H9 (cell line): ENCODE measurements at regions not wholly inside any gene's neighbourhood (a gene's known extent, or its start where the extent isn't known, plus 50 kb on each side); places are given as distances from the start of the nearest gene placed in this dataset.

ENCODE experiments used
- DNase-seq: peaks from one replicate; pipeline ENCODE4 v3.0.0-alpha.2; 2017
- H2AFZ ChIP-seq: one replicate; pipeline ENCODE4 v1.6.1; 2013; ENCODE audit warnings: mild to moderate bottlenecking, low read length, control low read depth, moderate library complexity
- H2AK5ac ChIP-seq: 2 replicates; pipeline ENCODE4 v1.6.1; 2013; ENCODE audit warnings: low read length, control low read depth, mixed read lengths; ENCODE audit not compliant: insufficient read length
- H2BK120ac ChIP-seq: one replicate; pipeline ENCODE4 v1.6.1; 2013; ENCODE audit warnings: low read depth, mild to moderate bottlenecking, low read length, control low read depth, inconsistent platforms; ENCODE audit not compliant: poor library complexity, severe bottlenecking
- H2BK12ac ChIP-seq: 2 replicates; pipeline ENCODE4 v1.6.1; 2013; ENCODE audit warnings: low read length, control low read depth, mixed read lengths, low read depth; ENCODE audit not compliant: insufficient read length
- H2BK15ac ChIP-seq: 2 replicates; pipeline ENCODE4 v1.6.1; 2013; ENCODE audit warnings: low read depth, low read length, control low read depth
- H2BK20ac ChIP-seq: one replicate; pipeline ENCODE4 v1.6.1; 2013; ENCODE audit warnings: low read depth, mild to moderate bottlenecking, low read length, control low read depth, inconsistent platforms; ENCODE audit not compliant: poor library complexity, severe bottlenecking
- H2BK5ac ChIP-seq: 2 replicates; pipeline ENCODE4 v1.6.1; 2013; ENCODE audit warnings: low read length, control low read depth, mixed read lengths; ENCODE audit not compliant: insufficient read length
- H3K14ac ChIP-seq: 2 replicates; pipeline ENCODE4 v1.6.1; 2013; ENCODE audit warnings: low read length, control low read depth; ENCODE audit not compliant: insufficient read depth
- H3K18ac ChIP-seq: 2 replicates; pipeline ENCODE4 v1.6.1; 2013; ENCODE audit warnings: low read depth, mild to moderate bottlenecking, mixed read lengths, low read length, control low read depth; ENCODE audit not compliant: insufficient read length
- H3K23ac ChIP-seq: 2 replicates; pipeline ENCODE4 v1.6.1; 2013; ENCODE audit warnings: low read length, control low read depth, mixed read lengths, low read depth; ENCODE audit not compliant: insufficient read length
- H3K23me2 ChIP-seq: 2 replicates; pipeline ENCODE4 v1.6.1; 2013; ENCODE audit warnings: low read depth, mild to moderate bottlenecking, mixed read lengths, low read length, control low read depth; ENCODE audit not compliant: insufficient read length, poor library complexity, severe bottlenecking
- H3K27ac ChIP-seq: 2 replicates; pipeline ENCODE4 v1.5.1; 2013; ENCODE audit warnings: low read length, control low read depth, mixed read lengths, low read depth; ENCODE audit not compliant: insufficient read length
- H3K27me3 ChIP-seq: 2 replicates; pipeline ENCODE4 v1.6.1; 2013; ENCODE audit warnings: low read length, control low read depth, inconsistent platforms; ENCODE audit not compliant: insufficient read depth
- H3K4ac ChIP-seq: 2 replicates; pipeline ENCODE4 v1.6.1; 2013; ENCODE audit warnings: low read depth, mild to moderate bottlenecking, control low read depth, inconsistent platforms, low read length, moderate library complexity
- H3K4me1 ChIP-seq: 2 replicates; pipeline ENCODE4 v1.6.1; 2013; ENCODE audit warnings: low read length, control low read depth, inconsistent platforms; ENCODE audit not compliant: insufficient read depth
- H3K4me2 ChIP-seq: 2 replicates; pipeline ENCODE4 v1.6.1; 2013; ENCODE audit warnings: low read length, control low read depth, mixed read lengths; ENCODE audit not compliant: insufficient read length, insufficient read depth
- H3K56ac ChIP-seq: 2 replicates; pipeline ENCODE4 v1.6.1; 2013; ENCODE audit warnings: low read depth, mild to moderate bottlenecking, mixed read lengths, low read length, control low read depth; ENCODE audit not compliant: insufficient read length
- H3K79me1 ChIP-seq: 2 replicates; pipeline ENCODE4 v1.6.1; 2013; ENCODE audit warnings: low read depth, mild to moderate bottlenecking, moderate library complexity, low read length, control low read depth, inconsistent platforms; ENCODE audit not compliant: insufficient read depth, poor library complexity, severe bottlenecking
- H3K79me2 ChIP-seq: 2 replicates; pipeline ENCODE4 v1.6.1; 2013; ENCODE audit warnings: low read length, control low read depth, inconsistent platforms; ENCODE audit not compliant: insufficient read depth
- H3K9ac ChIP-seq: 2 replicates; pipeline ENCODE4 v1.6.1; 2013; ENCODE audit warnings: low read length, control low read depth, mixed read lengths; ENCODE audit not compliant: insufficient read length; ENCODE audit errors: extremely low read depth
- H3K9me3 ChIP-seq: one replicate; pipeline ENCODE4 v1.6.1; 2013; ENCODE audit warnings: low read depth, low read length, inconsistent platforms; ENCODE audit not compliant: control insufficient read depth
- H3T11ph ChIP-seq: one replicate; pipeline ENCODE4 v1.6.1; 2013; ENCODE audit warnings: mild to moderate bottlenecking, low read length, control low read depth, inconsistent platforms
- H4K20me1 ChIP-seq: one replicate; pipeline ENCODE4 v1.6.1; 2013; ENCODE audit not compliant: control insufficient read depth, insufficient read length, insufficient read depth
- H4K5ac ChIP-seq: 2 replicates; pipeline ENCODE4 v1.6.1; 2013; ENCODE audit warnings: low read depth, mild to moderate bottlenecking, mixed read lengths, low read length, control low read depth; ENCODE audit not compliant: insufficient read length
- H4K8ac ChIP-seq: replicated peaks from 2 replicates; pipeline ENCODE4 v1.6.1; 2013; ENCODE audit warnings: low read length, control low read depth, mixed read lengths, low read depth; ENCODE audit not compliant: insufficient read length
- H4K91ac ChIP-seq: 2 replicates; pipeline ENCODE4 v1.6.1; 2013; ENCODE audit warnings: low read depth, mild to moderate bottlenecking, moderate library complexity, mixed read lengths, low read length, control low read depth; ENCODE audit not compliant: insufficient read length
- H3K27ac Mint-ChIP-seq, 3 experiments: 2 replicates in 2 of 3; 3 replicates in 1 of 3; pipeline ENCODE4 v1.8.0; 2020 to 2021; ENCODE audit warnings: mixed read lengths in 3 of 3, mild to moderate bottlenecking in 1 of 3, moderate library complexity in 1 of 3
- H3K27me3 Mint-ChIP-seq: 2 replicates; pipeline ENCODE4 v1.8.0; 2021; ENCODE audit warnings: low read depth, mild to moderate bottlenecking, moderate library complexity, mixed read lengths
- H3K36me3 Mint-ChIP-seq, 3 experiments: 2 replicates in 2 of 3; 3 replicates in 1 of 3; pipeline ENCODE4 v1.8.0; 2020 to 2021; ENCODE audit warnings: low read depth in 3 of 3, mixed read lengths in 3 of 3; ENCODE audit not compliant: insufficient read depth in 1 of 3
- H3K4me1 Mint-ChIP-seq, 2 experiments: 2 replicates each; pipeline ENCODE4 v1.8.0; 2020; ENCODE audit warnings: mixed read lengths in 2 of 2
- H3K4me3 Mint-ChIP-seq, 2 experiments: 2 replicates in 1 of 2; 3 replicates in 1 of 2; pipeline ENCODE4 v1.8.0; 2020 to 2021; ENCODE audit warnings: mild to moderate bottlenecking in 2 of 2, mixed read lengths in 2 of 2, moderate library complexity in 1 of 2
- H3K9me3 Mint-ChIP-seq, 2 experiments: 2 replicates in 1 of 2; 3 replicates in 1 of 2; pipeline ENCODE4 v1.8.0; 2020; ENCODE audit warnings: mild to moderate bottlenecking in 2 of 2, mixed read lengths in 2 of 2, moderate library complexity in 1 of 2
- CTCF ChIP-seq: fragments of 200-600 bp; sonication (generic); conservative IDR thresholded peaks from 3 replicates; pipeline ENCODE4 v1.8.0; 2021; ENCODE audit warnings: antibody characterized with exemption, mild to moderate bottlenecking
- WGBS: extraction: QIAGEN DNeasy Blood & Tissue Kit; methylation state at CpG from one replicate; pipeline ENCODE4 v1.1.7; 2013; ENCODE audit warnings: missing lambda C conversion rate, low lambda C conversion rate, mixed read lengths; ENCODE audit not compliant: insufficient read length; ENCODE audit errors: extremely low coverage; 5-methylcytosine and 5-hydroxymethylcytosine counted together

GRCh38 chr4:121219227-121219626, 55.1 kb upstream of the TNIP3 start:
- Histone ChIP-seq H3K27me3 (no peaks in the 10 kb centered on the region), H3K4me2 (no peak overlapping the region), H2BK120ac (no peak overlapping the region), H2AK5ac (no peak overlapping the region), H4K91ac (no peak overlapping the region), H3K18ac (no peak overlapping the region), H3K79me1 (no peaks in the 10 kb centered on the region), H4K5ac (no peak overlapping the region), H3K4ac (no peak overlapping the region), H2BK5ac (no peak overlapping the region), H3K23ac (no peak overlapping the region), H3K27ac (no peak overlapping the region), H3K79me2 (no peaks in the 10 kb centered on the region), H2BK20ac (no peak overlapping the region), H3K4me1 (no peaks in the 10 kb centered on the region), H3K14ac (no peak overlapping the region), H2BK15ac (no peak overlapping the region), H2BK12ac (no peak overlapping the region), H4K20me1 (no peaks in the 10 kb centered on the region), H3K9ac (no peak overlapping the region), H4K8ac (no peak overlapping the region), H3K56ac (no peak overlapping the region), H3K23me2 (no peaks in the 10 kb centered on the region), H3T11ph (no peak overlapping the region), H3K9me3 (no peaks in the 10 kb centered on the region), H2AFZ (no peak overlapping the region)
- WGBS, result no CpG with 5 or more reads among the region's 1 CpG
- no peak for DNase-seq
- no peak overlapping the region for H3K27ac Mint-ChIP-seq
- H3K9me3 Mint-ChIP-seq, result no peaks in the 10 kb centered on the region; a peak in 1 of 5 replicates
- TF ChIP-seq CTCF, result no peak
- no peaks in the 10 kb centered on the region for H3K36me3 Mint-ChIP-seq
- no peak overlapping the region for H3K4me3 Mint-ChIP-seq
- no peaks in the 10 kb centered on the region for H3K4me1 Mint-ChIP-seq
- no peaks in the 10 kb centered on the region; the same call in 1 of the 2 replicates for H3K27me3 Mint-ChIP-seq
